Parathyroid adenoma (tissue), 2 donors: ENCODE measurements at regions not wholly inside any gene's neighbourhood (a gene's known extent, or its start where the extent isn't known, plus 50 kb on each side); places are given as distances from the start of the nearest gene placed in this dataset.
"Not testable (repeated sequence)": the region's sequence is repeated elsewhere in the genome, so short reads cannot be mapped to it uniquely, and the experiment has no call there.

ENCODE experiments used
- H2AFZ ChIP-seq: fragments of 300-600 bp; sonication (generic); one replicate; pipeline ENCODE4 v1.7.0; 2017; ENCODE audit warnings: antibody characterized with exemption, mild to moderate bottlenecking
- H3K27ac ChIP-seq: fragments of 300-600 bp; sonication (generic); one replicate; pipeline ENCODE4 v1.7.0; 2017
- H3K27me3 ChIP-seq: fragments of 300-600 bp; sonication (generic); one replicate; pipeline ENCODE4 v1.7.0; 2017; ENCODE audit warnings: low read length; ENCODE audit not compliant: control insufficient read depth, insufficient read depth
- H3K36me3 ChIP-seq: fragments of 300-600 bp; sonication (generic); one replicate; pipeline ENCODE4 v1.7.0; 2017; ENCODE audit warnings: low read length; ENCODE audit not compliant: control insufficient read depth, insufficient read depth
- H3K4me1 ChIP-seq: fragments of 300-600 bp; sonication (generic); one replicate; pipeline ENCODE4 v1.7.0; 2017; ENCODE audit warnings: control low read depth
- H3K4me2 ChIP-seq: fragments of 300-600 bp; sonication (generic); one replicate; pipeline ENCODE4 v1.7.0; 2017; ENCODE audit warnings: low read length
- H3K4me3 ChIP-seq: fragments of 300-600 bp; sonication (generic); one replicate; pipeline ENCODE4 v1.7.0; 2017; ENCODE audit warnings: low read depth, low read length
- H3K79me2 ChIP-seq: fragments of 300-600 bp; sonication (generic); one replicate; pipeline ENCODE4 v1.7.0; 2017; ENCODE audit warnings: control low read depth
- H3K9ac ChIP-seq: fragments of 300-600 bp; sonication (generic); one replicate; pipeline ENCODE4 v1.7.0; 2017; ENCODE audit warnings: mild to moderate bottlenecking
- H3K9me3 ChIP-seq: fragments of 300-600 bp; sonication (generic); one replicate; pipeline ENCODE4 v1.7.0; 2017; ENCODE audit warnings: low read length; ENCODE audit not compliant: control insufficient read depth
- CTCF ChIP-seq: fragments of 300-600 bp; sonication (generic); IDR thresholded peaks from one replicate; pipeline ENCODE4 v1.7.0; 2017; ENCODE audit warnings: antibody characterized with exemption, mild to moderate bottlenecking
- donor health status: primary hyperparathyroidism.

GRCh38 chr6:6872459-6873344 lies 235.1 kb upstream of the RREB1 start:
- no peak for TF ChIP-seq CTCF
- H3K4me1 ChIP-seq = no peaks in the 10 kb centered on the region
- no peak overlapping the region for H3K9ac ChIP-seq
- no peaks in the 10 kb centered on the region for H3K9me3 ChIP-seq
- no peaks in the 10 kb centered on the region for H3K27me3 ChIP-seq
- H3K79me2 ChIP-seq = no peaks in the 10 kb centered on the region
- H3K4me2 ChIP-seq = no peak overlapping the region
- H2AFZ ChIP-seq = no peak overlapping the region
- no peak overlapping the region for H3K27ac ChIP-seq
- H3K4me3 ChIP-seq = no peak overlapping the region
- no peaks in the 10 kb centered on the region for H3K36me3 ChIP-seq

GRCh38 chr6:6873778-6874177 lies 234.0 kb upstream of the RREB1 start:
- H3K9ac ChIP-seq = no peak overlapping the region

GRCh38 chr6:6875818-6876470 lies 231.8 kb upstream of the RREB1 start:
- Histone ChIP-seq H3K27ac (no peak overlapping the region), H3K27me3 (no peaks in the 10 kb centered on the region)

More at GRCh38 chr6:6873778-6874177, 234.0 kb upstream of the RREB1 start:
- no peak overlapping the region for H2AFZ ChIP-seq
- H3K4me3 ChIP-seq = no peak overlapping the region
- TF ChIP-seq CTCF = no peak
- no peak overlapping the region for H3K27ac ChIP-seq
- no peaks in the 10 kb centered on the region for H3K9me3 ChIP-seq
- H3K4me2 ChIP-seq = no peak overlapping the region
- no peaks in the 10 kb centered on the region for H3K79me2 ChIP-seq
- no peaks in the 10 kb centered on the region for H3K4me1 ChIP-seq
- H3K27me3 ChIP-seq = no peaks in the 10 kb centered on the region
- H3K36me3 ChIP-seq = no peaks in the 10 kb centered on the region

GRCh38 chr6:6877792-6878191 lies 230.0 kb upstream of the RREB1 start:
- not testable (repeated sequence) for H3K4me2 ChIP-seq, H3K27me3 ChIP-seq, H3K9ac ChIP-seq, H3K27ac ChIP-seq, H2AFZ ChIP-seq, H3K79me2 ChIP-seq, H3K9me3 ChIP-seq, H3K4me1 ChIP-seq, H3K4me3 ChIP-seq, H3K36me3 ChIP-seq

More at GRCh38 chr6:6875818-6876470, 231.8 kb upstream of the RREB1 start:
- Histone ChIP-seq H3K79me2 (no peaks in the 10 kb centered on the region), H3K9me3 (no peaks in the 10 kb centered on the region), H3K4me2 (no peak overlapping the region), H2AFZ (no peak overlapping the region), H3K36me3 (no peaks in the 10 kb centered on the region), H3K9ac (no peak overlapping the region), H3K4me3 (no peak overlapping the region), H3K4me1 (no peaks in the 10 kb centered on the region)
- no peak for TF ChIP-seq CTCF

GRCh38 chr6:6878887-6879585 lies 228.7 kb upstream of the RREB1 start:
- H3K4me3 ChIP-seq = no peak overlapping the region
- no peak for TF ChIP-seq CTCF
- no peaks in the 10 kb centered on the region for H3K27me3 ChIP-seq
- no peaks in the 10 kb centered on the region for H3K9me3 ChIP-seq
- H3K4me1 ChIP-seq = no peaks in the 10 kb centered on the region
- no peak overlapping the region for H3K27ac ChIP-seq
- H3K4me2 ChIP-seq = no peak overlapping the region
- no peak overlapping the region for H3K9ac ChIP-seq
- H3K36me3 ChIP-seq = no peaks in the 10 kb centered on the region
- no peaks in the 10 kb centered on the region for H3K79me2 ChIP-seq
- H2AFZ ChIP-seq = no peak overlapping the region

GRCh38 chr6:6879586-6879974 lies 228.2 kb upstream of the RREB1 start:
- not testable (repeated sequence) for H3K4me2 ChIP-seq, H2AFZ ChIP-seq, H3K79me2 ChIP-seq, H3K9ac ChIP-seq, H3K27me3 ChIP-seq, H3K9me3 ChIP-seq, H3K27ac ChIP-seq, H3K4me1 ChIP-seq, H3K36me3 ChIP-seq, H3K4me3 ChIP-seq
